HG02973 (cell line): ENCODE measurements at regions not wholly inside any gene's neighbourhood (a gene's known extent, or its start where the extent isn't known, plus 50 kb on each side); places are given as distances from the start of the nearest gene placed in this dataset.

ENCODE experiments used
- ATAC-seq: cut with Tn5 transposase; IDR thresholded peaks from one replicate; pipeline ENCODE4 v1.9.1; 2021; ENCODE audit warnings: moderate library complexity; ENCODE audit not compliant: unreplicated experiment

DNA sequence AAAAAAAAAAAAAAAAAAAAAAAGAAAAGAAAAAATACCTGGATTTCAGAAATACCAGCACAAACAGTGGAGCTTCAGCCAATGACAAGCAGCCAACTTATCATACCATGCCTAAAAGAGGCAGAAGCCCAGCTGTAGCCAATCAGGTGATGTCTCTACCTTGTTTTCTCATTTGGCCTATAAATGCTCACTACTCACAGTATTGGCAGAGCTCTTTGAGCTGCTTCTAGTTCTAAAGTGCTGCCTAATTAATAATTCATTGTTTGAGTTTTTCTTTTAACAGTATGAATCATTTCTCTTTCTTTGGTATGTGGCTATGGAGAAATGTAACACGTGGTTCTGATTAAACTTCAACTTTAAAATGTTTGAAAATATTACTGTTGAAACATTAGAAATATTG, 188.8 kb upstream of the TECRL start:
- no peak for ATAC-seq

DNA sequence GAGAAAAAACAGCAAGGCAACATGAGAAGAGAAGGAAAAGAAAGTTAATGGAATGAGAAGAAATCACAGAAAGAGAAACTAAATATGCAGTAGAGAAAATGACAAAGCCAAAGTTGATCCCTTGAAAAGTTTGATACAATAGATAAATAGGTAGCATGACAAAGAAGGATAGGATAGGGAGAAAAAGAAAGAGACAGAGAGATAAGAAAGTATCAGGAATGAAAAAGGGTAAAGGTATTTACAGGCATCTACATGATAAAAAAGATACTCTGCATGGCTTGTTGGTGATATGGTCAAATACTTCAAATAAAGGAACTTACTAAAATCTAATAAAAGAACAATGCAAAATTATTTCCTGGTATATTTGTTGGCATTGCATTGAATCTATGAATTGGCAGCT, 185.5 kb upstream of the TECRL start:
- no peak for ATAC-seq

DNA sequence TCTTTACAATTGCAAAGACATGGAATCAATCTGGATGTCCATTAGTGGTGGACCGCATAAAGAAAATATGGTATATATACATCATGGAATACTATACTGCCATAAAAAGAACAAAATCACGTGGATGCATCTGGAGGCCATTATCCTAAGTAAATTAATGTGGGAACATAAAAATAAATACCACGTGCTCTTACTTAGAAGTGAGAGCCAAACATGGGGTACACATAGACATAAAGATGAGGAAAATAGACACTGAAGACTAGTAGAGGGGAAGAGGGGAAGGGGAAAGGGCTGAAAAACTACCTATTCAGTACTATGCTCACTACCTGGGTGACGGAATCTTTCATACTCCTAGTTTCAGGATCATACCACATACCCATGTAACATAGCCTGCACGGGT, 179.3 kb upstream of the TECRL start:
- no peak for ATAC-seq

DNA sequence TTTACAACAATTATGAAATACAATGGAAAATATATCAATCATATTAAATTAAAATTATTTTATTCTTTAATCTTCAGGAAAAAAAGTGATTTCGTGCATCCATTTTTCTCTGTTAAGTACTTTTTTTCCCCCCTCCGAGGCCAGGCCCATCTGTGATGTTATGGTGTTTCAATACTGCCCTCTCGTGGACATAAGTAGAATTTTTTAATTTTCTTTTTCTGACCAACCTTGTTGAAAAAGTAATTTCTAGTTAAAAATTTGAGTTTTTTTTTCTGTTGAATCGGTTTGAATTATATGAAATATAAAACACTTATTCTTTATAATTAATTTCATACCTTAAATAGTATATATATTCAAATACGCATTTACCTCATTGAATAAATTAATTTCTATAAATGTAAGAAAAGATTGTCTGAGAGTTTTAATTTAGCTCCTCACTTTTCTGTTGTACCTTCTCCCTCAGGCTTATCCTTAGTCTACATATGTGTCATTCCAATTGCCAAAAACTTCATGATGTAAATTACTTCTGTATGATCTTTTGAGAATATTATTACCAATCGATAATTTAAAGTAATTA, 175.8 kb upstream of the TECRL start:
- ATAC-seq = no peak

DNA sequence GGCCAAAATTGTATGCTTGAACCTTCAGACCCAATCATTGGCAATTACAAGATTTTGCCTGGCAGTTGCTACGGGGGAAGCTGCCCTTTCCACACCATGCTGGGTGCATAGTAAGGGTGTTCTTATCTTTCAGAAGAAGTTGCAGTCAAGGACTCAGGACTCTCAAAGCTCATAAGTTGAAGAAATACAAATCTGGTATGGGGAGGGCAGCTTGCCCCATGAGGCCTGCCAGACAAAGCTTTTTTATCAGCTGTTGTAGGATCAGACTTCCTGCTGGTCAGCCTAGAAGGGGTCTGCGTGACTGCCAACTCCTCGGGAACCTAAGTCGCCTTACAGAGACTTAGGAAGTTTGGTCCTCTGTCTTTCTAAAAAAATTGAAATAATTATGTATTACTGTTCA, 174.9 kb upstream of the TECRL start:
- ATAC-seq = no peak

DNA sequence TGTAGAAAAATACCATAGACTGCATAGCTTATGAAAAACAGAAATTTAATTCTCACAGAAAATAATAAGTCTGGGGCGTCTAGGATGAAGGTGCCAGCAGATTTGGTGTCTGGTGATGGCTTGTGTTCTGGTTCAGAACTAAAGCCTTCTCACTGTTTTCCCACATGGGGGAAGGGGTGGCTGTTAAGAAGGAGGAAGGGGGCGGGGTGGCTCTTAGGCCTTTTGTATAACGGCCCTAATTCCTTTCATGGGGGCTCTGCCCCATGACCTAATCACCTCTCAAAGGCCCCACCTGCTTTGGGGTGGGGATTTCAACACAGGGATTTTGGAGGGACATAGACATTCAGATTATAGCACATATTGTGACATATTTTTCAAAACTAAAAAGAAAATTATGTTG, 173.2 kb upstream of the TECRL start:
- no peak for ATAC-seq

DNA sequence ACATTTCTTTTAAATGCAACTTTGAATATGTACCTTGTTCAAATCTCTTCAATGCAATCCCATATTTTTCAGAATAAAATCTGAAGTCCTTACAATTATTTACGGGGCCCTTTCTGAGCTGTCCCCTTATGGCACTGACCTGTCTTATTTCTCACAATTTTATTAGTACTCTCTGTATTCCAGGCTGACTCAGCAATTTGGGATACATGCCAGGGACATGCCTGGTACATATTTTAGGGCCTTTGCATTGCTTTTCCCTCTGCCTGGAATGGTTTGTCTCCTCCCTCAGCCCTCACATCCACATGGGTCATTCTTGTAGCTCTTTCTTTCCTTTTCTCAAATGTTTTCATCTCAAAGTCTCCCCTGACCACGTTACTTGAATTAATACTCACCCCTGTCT, 172.2 kb upstream of the TECRL start:
- no peak for ATAC-seq

DNA sequence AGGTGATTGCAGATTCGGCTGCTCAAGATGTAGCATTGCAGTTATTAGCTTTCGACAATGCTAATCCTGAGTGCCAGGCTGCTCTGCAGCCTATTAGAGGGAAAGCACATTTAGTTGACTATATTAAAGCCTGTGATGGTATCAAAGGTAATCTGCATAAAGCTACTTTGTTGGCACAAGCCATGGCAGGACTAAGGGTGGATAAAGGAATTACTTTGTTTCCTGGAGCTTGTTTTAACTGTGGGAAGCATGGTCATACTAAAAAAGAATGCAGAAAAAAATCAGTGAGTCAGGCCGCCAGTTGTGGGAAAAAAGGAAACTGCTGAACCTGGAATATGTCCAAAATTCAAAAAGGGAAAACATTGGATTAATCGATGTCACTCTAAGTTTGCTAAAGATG, 154.9 kb upstream of the TECRL start:
- no peak for ATAC-seq

DNA sequence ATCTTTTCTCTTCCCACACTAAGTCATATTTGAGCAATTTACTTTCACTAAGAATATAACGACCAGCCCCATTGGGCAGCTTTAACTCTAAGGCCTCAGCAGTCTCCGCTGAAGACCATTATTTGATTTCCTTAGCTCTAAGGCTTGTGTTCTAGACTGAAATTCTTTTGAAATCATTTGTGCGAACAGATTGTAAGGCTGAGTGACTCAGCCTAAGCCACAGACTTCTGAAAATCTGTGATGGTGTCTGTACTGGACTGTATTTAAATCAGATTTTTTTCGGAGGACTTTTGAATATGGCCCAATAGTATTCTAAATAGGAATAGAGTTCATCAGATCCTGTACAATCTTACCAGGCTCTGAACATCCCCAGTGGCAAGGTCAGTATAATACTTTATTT, 150.3 kb upstream of the TECRL start:
- ATAC-seq = no peak

DNA sequence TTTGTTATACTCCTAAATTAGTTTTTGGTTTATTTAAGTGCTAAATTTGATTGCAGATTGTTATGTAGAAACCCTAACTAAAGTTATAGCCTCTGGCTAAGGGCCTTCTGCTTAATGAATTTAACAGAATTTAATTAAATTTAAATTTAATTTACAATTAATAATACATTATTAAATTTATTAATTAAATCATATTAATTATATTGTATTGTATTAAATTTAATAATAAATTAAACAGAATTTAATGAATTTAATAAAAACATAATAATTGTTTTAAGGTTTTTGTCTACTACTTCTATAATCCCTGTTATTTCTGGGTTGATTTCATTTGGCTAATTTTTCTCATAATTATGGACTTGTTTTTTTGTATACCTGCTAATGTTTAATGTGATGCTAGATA, 141.9 kb upstream of the TECRL start:
- no peak for ATAC-seq

DNA sequence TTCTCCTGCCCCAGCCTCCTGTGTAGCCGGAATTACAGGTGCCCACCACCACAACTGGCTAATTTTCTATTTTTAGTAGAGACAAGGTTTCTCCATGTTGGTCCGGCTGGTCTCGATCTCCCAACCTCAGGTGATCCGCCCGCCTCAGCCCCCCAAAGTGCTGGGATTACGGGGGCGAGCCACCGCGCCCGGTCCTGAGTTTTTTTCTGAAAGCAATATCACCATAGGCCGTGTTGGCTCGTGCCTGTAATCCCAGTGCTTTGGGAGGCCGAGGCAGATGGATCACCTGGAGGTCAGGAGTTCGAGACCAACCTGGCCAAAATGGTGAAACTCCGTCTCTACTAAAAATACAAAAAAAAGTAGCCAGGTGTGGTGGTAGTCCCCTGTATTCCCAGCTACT, 136.3 kb upstream of the TECRL start:
- ATAC-seq = no peak

DNA sequence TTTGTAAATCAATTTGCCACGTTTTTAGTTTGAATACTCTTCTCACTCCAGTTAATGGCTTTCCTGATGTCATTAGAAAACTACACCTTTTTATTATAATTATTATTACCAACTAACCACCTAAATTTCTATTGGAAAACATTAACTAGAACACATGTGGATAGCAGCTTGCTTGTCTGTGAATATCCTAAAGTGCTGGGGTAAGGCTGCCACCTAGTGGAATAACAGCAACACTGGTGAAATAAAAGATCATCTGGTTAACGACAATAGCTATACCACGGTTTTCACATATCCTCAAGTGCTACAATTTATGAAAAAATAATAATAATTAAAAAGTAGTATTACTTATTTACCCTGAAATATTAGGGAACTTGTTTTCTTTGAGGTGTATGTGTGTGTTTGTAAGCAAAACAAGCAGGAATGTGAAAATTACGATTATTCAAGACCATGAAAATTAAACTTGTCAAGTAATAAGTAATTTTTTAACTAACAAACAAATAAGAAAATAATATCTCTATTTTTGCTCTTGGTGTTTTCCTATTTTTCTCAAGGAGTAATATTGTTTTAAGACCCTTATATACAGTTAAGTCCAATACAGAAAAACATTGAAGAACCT, 130.1 kb upstream of the TECRL start:
- ATAC-seq = peak; percentile 98

DNA sequence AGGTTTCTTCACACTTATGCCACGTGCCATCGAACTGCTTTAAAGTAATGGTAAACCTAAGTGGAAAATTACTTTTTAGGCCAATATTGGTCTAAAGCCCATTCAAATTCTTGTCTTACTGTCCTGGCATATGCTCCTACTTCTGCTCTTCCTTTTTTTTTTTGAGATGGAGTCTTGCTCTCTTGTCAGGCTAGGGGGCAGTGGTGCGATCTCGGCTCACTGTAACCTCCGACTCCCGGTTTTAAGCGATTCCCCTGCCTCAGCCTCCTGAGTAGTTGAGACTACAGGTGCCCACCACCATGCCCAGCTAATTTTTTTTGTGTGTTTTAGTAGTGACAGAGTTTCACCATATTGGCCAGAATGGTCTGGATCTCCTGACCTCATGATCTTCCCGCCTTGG, 129.0 kb upstream of the TECRL start:
- ATAC-seq = no peak

DNA sequence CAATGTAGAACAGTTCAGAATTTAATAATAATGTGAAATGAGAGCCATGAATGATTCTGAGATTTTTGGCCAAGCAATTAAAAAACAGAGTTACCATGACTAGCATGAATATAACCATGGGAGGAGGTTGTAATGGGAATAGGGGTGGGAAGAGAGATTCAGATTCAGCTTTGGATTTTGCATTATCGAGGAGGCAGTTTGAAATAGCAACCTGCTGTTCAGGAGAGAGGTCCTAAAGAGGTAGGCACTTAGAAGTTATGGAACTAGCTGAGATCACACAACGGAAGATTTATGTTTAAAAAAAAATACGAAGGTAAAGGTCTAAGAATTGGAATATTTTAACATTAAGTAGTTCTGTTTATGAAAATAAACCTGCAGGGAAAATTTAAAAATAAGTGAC, 124.4 kb upstream of the TECRL start:
- ATAC-seq = no peak

DNA sequence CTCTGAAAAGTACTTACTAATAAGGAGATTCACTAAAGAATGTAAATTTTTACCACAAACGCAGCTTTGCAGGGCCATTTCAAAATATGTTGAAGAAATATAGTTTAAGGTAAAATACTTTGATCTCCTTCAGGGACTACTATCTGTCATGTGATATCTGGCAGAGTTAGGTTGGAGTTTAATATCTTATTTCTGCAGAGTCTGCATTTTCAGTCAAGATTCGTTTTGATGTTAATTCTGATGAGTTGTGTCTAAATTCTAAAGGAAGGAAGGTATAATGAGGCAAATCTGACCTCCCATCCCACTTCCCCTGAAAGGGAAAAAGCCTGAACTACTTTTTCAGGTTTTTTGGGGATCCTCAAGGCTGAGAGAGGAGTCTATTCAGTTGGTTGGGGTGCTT, 123.9 kb upstream of the TECRL start:
- ATAC-seq = no peak

DNA sequence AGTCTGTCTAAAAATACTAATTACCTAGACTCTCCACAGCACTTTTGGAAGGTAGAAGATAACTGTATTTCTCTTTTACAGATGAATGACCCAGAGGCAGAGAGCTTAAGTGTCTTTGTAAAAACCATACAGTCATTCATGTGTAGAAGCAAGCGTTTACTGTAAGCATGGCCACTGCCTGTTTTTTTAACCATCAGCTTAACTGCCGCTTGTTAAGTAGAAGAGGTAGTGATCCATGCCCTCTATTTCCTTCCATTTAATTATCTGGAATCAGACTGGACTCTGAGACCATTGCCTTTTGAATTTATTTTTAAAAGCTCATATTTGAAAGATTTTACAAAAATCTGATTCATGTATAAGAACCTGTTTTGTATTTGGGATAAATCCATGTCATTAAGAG, 111.2 kb upstream of the TECRL start:
- ATAC-seq = no peak

DNA sequence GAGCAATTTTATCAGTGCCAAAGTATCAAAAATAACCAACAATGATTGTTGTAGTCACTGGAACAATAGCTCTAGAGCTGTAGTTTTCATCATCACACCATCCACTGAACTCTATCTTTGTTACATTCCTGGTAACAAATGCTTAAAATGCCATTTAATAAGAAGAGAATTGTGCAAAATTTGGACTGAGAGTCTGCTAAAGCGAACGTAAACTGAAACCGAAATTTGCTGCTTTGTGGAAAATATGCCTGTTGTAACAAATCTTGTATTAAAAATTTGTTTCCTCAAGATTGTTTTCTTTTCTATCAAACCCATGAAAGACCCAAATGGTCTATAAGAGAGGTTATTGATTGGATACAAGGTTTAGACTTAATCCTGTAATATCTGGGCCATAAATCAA, 109.3 kb upstream of the TECRL start:
- no peak for ATAC-seq

DNA sequence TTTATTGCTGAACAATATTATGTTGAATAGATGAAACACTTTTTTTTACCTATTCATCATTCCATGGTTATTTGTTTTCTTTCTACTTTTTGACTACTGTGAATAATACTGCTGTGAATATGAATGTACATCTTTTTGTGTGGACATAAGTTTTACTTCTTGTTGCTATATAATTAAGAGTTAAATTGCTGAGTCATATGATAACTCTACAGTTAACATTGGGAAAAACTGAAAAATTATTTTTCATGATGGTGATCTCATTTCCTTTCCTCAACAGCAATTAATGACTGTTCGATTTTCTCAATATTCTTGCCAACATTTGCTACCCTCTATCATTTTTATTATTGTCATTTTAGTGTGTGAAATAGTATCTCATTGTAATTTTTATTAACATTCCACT, 106.9 kb upstream of the TECRL start:
- no peak for ATAC-seq

DNA sequence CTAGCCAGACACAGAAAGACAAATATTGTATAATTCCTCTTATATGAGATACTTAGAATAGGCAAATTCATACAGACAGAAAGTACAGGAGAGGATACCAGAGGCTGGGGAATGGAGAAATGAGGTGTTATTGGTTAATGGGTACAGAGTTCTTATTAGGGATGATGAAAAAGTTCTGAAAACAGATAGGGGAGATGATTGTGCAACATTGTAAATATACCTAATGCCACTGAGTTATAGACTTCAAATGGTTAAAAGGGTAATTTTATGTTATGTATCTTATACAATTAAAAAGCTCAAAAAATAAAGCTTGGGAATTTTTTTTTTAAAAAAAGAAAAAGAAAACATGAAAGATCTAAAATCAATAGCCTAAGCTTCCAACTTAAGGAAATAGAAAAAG, 98.8 kb upstream of the TECRL start:
- no peak for ATAC-seq

DNA sequence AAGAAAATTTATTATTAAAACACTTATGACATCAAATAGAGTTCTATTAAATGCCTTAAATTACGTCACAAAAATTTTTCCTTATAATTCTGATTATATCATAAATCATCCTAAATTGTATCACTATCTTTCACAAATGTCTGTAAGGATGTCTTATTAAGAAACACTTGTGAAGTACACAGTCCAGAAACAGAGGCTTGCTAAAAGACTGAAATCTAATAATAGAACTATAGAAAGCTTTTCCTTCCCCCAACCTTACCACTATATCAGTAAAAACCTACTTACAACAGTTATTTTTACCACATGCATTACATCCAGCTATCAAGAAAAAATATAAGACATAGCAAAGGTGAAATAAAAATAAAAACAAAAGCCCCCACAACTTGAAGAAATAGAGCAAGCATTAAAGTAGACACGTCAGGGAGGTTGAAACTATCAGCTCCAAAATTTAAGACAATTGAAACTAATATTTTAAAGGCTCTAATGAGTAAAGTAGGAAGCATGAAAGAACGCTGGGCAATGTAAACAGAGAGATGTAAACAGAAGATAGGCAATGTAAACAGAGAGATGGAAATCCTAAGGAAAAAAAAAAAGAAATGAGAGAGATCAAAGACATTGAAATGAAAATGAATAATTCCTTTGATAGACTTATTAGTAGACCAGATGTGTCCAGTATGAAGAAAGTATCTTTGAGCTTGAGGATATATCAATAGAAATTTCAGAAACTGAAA, 94.9 kb upstream of the TECRL start:
- ATAC-seq = no peak

DNA sequence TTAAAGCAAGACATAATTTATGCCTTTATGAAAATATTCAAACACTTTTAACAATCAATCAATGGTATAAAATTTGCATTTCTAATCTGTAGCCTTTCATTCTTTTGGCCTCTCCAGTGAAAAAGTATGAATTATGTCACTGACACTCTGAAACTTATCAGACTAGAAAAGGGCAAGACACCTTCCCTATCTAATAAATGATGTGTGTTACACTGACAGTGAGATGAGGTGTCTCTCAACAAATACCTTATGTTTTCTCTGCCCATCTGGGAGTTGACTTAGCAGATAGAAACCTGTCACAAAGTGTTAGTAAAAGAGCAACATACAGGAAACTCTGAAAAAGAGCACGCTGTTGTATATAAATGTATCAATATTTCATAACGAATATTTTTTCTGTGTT, 94.2 kb upstream of the TECRL start:
- no peak for ATAC-seq

DNA sequence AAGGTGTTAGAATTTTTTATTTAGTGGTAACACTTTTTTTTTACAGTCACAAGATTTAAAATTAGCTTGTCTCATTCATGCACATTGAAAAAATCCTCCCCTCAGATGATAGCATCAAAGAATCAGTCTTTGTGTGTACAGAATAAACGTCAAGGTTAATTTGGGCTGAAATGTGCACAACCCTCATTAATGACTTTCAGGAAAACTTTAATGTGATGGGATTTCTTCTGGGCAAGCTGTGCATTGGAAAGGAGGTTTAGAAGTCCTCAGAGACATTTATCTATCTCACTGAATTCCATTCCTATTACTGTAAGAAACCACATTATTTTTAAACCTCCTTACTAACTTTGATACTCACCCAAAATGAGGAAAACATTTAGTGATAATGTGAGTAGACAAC, 88.2 kb upstream of the TECRL start:
- ATAC-seq = no peak

DNA sequence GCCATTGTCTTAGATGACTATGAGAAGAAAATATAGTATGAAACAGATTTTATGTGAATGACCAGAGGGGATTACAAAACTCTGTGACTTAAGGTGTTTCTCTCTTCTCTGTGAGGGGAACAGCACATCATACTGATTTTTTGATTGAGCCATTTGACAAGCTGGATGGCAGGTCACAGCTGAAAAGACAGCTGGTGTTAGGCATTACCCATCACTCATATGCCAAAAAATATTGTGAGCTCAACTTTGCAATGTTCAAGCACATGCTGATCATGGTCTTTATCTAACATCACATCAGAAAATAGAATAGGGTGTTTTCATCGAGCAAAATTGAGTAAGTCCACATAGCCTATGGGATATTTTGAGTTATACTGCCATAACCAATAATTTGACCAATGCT, 86.7 kb upstream of the TECRL start:
- no peak for ATAC-seq
